NB4 (cell line): ENCODE measurements at regions not wholly inside any gene's neighbourhood (a gene's known extent, or its start where the extent isn't known, plus 50 kb on each side); places are given as distances from the start of the nearest gene placed in this dataset.
"Not testable (repeated sequence)": the region's sequence is repeated elsewhere in the genome, so short reads cannot be mapped to it uniquely, and the experiment has no call there.

ENCODE experiments used
- POLR2A ChIP-seq: IDR thresholded peaks from 2 replicates; pipeline ENCODE4 v1.6.1; 2011; ENCODE audit warnings: mild to moderate bottlenecking; ENCODE audit not compliant: insufficient read length; ENCODE audit errors: extremely low read depth
- TF ChIP-seq, protein P1 (sequence below): IDR thresholded peaks from one replicate; pipeline ENCODE4 v1.5.1; 2012; ENCODE audit warnings: low read depth, low read length

- TF ChIP-seq, protein P1, sequence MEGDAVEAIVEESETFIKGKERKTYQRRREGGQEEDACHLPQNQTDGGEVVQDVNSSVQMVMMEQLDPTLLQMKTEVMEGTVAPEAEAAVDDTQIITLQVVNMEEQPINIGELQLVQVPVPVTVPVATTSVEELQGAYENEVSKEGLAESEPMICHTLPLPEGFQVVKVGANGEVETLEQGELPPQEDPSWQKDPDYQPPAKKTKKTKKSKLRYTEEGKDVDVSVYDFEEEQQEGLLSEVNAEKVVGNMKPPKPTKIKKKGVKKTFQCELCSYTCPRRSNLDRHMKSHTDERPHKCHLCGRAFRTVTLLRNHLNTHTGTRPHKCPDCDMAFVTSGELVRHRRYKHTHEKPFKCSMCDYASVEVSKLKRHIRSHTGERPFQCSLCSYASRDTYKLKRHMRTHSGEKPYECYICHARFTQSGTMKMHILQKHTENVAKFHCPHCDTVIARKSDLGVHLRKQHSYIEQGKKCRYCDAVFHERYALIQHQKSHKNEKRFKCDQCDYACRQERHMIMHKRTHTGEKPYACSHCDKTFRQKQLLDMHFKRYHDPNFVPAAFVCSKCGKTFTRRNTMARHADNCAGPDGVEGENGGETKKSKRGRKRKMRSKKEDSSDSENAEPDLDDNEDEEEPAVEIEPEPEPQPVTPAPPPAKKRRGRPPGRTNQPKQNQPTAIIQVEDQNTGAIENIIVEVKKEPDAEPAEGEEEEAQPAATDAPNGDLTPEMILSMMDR, result not testable (repeated sequence)
- TF ChIP-seq POLR2A, result not testable (repeated sequence)
Observed at GRCh38 chr21:9011916-9012315, 1509.5 kb upstream of the TPTE start.
